Colon (tissue), 2 donors: ENCODE measurements at regions not wholly inside any gene's neighbourhood (a gene's known extent, or its start where the extent isn't known, plus 50 kb on each side); places are given as distances from the start of the nearest gene placed in this dataset.
"Not testable (repeated sequence)": the region's sequence is repeated elsewhere in the genome, so short reads cannot be mapped to it uniquely, and the experiment has no call there.

Experiments
- FAIRE-seq: peaks from 2 replicates; lab custom pipeline; 2012; peaks lifted over from hg19 to GRCh38; lab: Jason Lieb, UNC
- donor health status: control.
- donor health status: control.

- no peak for FAIRE-seq
Observed at GRCh38 chr3:161914703-161915417, 418.3 kb downstream of the OTOL1 start.

GRCh38 chr3:161915418-161915750, 418.8 kb downstream of the OTOL1 start:
- no peak for FAIRE-seq

- no peak for FAIRE-seq
Observed at GRCh38 chr3:161920196-161920595, 423.6 kb downstream of the OTOL1 start.

GRCh38 chr3:161925749-161926360, 429.2 kb downstream of the OTOL1 start:
- FAIRE-seq, result no peak

GRCh38 chr3:161927131-161927530, 430.5 kb downstream of the OTOL1 start:
- FAIRE-seq, result no peak

GRCh38 chr3:161939918-161940620, 443.5 kb downstream of the OTOL1 start:
- no peak for FAIRE-seq

- no peak for FAIRE-seq
Observed at GRCh38 chr3:161940621-161940965, 444.0 kb downstream of the OTOL1 start.

GRCh38 chr3:161941891-161942290, 445.3 kb downstream of the OTOL1 start:
- no peak for FAIRE-seq

GRCh38 chr3:161943801-161944345, 447.3 kb downstream of the OTOL1 start:
- not testable (repeated sequence) for FAIRE-seq

GRCh38 chr3:161946443-161946960, 449.9 kb downstream of the OTOL1 start:
- no peak for FAIRE-seq

GRCh38 chr3:161950318-161950868, 453.8 kb downstream of the OTOL1 start:
- no peak for FAIRE-seq

GRCh38 chr3:161957467-161957866, 460.9 kb downstream of the OTOL1 start:
- FAIRE-seq, result no peak

GRCh38 chr3:161964857-161965256, 468.2 kb downstream of the OTOL1 start:
- FAIRE-seq, result no peak

- FAIRE-seq, result no peak
Observed at GRCh38 chr3:161969867-161970266, 473.3 kb downstream of the OTOL1 start.

GRCh38 chr3:161975201-161975600, 478.6 kb downstream of the OTOL1 start:
- no peak for FAIRE-seq

GRCh38 chr3:161977063-161977462, 480.5 kb downstream of the OTOL1 start:
- FAIRE-seq, result no peak

GRCh38 chr3:161977850-161978249, 481.2 kb downstream of the OTOL1 start:
- FAIRE-seq, result no peak

- no peak for FAIRE-seq
Observed at GRCh38 chr3:161987933-161988332, 491.3 kb downstream of the OTOL1 start.

- FAIRE-seq, result no peak
Observed at GRCh38 chr3:161989012-161989411, 492.4 kb downstream of the OTOL1 start.

GRCh38 chr3:161990036-161990435, 493.4 kb downstream of the OTOL1 start:
- no peak for FAIRE-seq

GRCh38 chr3:161991901-161992540, 495.4 kb downstream of the OTOL1 start:
- no peak for FAIRE-seq

GRCh38 chr3:161999846-162000245, 503.2 kb downstream of the OTOL1 start:
- FAIRE-seq, result no peak
